NCI-H510A treated with DMSO at 0.1 percent for 48 hours (cell line): ENCODE measurements at regions not wholly inside any gene's neighbourhood (a gene's known extent, or its start where the extent isn't known, plus 50 kb on each side); places are given as distances from the start of the nearest gene placed in this dataset.
A peak's percentile ranks its signal among the peaks of the same experiment; 100 is the strongest.
"Not testable (repeated sequence)": the region's sequence is repeated elsewhere in the genome, so short reads cannot be mapped to it uniquely, and the experiment has no call there.

Experiments used
- DNase-seq: peaks from one replicate; lab custom pipeline; 2025; lab: John Stamatoyannopoulos, UW

- no peak for DNase-seq
Measured at GRCh38 chr10:30731963-30732362, 102.4 kb upstream of the LYZL2 start.

- DNase-seq, result no peak
Measured at GRCh38 chr10:30730306-30730705, 100.8 kb upstream of the LYZL2 start.

GRCh38 chr10:30728766-30729165, 99.2 kb upstream of the LYZL2 start:
- no peak for DNase-seq

GRCh38 chr10:30728127-30728526, 98.6 kb upstream of the LYZL2 start:
- DNase-seq, result no peak

GRCh38 chr10:30727524-30727923, 98.0 kb upstream of the LYZL2 start:
- no peak for DNase-seq

- DNase-seq, result peak; percentile 30
Measured at GRCh38 chr10:30726783-30727414, 97.3 kb upstream of the LYZL2 start.

- no peak for DNase-seq
Measured at GRCh38 chr10:30725661-30726060, 96.1 kb upstream of the LYZL2 start.

GRCh38 chr10:30724296-30724695, 94.7 kb upstream of the LYZL2 start:
- DNase-seq, result no peak

GRCh38 chr10:30722956-30723620, 93.5 kb upstream of the LYZL2 start:
- no peak for DNase-seq

- no peak for DNase-seq
Measured at GRCh38 chr10:30719832-30720231, 90.3 kb upstream of the LYZL2 start.

GRCh38 chr10:30709700-30710358, 80.3 kb upstream of the LYZL2 start:
- no peak for DNase-seq

- DNase-seq, result no peak
Measured at GRCh38 chr10:30709229-30709628, 79.7 kb upstream of the LYZL2 start.

- no peak for DNase-seq
Measured at GRCh38 chr10:30708234-30708633, 78.7 kb upstream of the LYZL2 start.

GRCh38 chr10:30706189-30706588, 76.6 kb upstream of the LYZL2 start:
- DNase-seq, result not testable (repeated sequence)

GRCh38 chr10:30705625-30706149, 76.1 kb upstream of the LYZL2 start:
- no peak for DNase-seq

GRCh38 chr10:30705101-30705624, 75.6 kb upstream of the LYZL2 start:
- peak; percentile 2 for DNase-seq

- not testable (repeated sequence) for DNase-seq
Measured at GRCh38 chr10:30704601-30705100, 75.1 kb upstream of the LYZL2 start.

- no peak for DNase-seq
Measured at GRCh38 chr10:30704026-30704600, 74.6 kb upstream of the LYZL2 start.

- DNase-seq, result not testable (repeated sequence)
Measured at GRCh38 chr10:30703446-30703845, 73.9 kb upstream of the LYZL2 start.

- no peak for DNase-seq
Measured at GRCh38 chr10:30702860-30703259, 73.3 kb upstream of the LYZL2 start.

GRCh38 chr10:30701451-30702173, 72.1 kb upstream of the LYZL2 start:
- DNase-seq, result peak; percentile 7

- DNase-seq, result no peak
Measured at GRCh38 chr10:30697806-30698205, 68.3 kb upstream of the LYZL2 start.
